GM12873 (cell line): ENCODE measurements at regions not wholly inside any gene's neighbourhood (a gene's known extent, or its start where the extent isn't known, plus 50 kb on each side); places are given as distances from the start of the nearest gene placed in this dataset.

Experiments used
- CTCF ChIP-seq: IDR thresholded peaks from 2 replicates; pipeline ENCODE4 v1.5.1; 2012; ENCODE audit warnings: low read depth, mild to moderate bottlenecking, moderate library complexity, low read length, control low read depth; ENCODE audit not compliant: insufficient read depth; ENCODE audit errors: missing control alignments

- no peak for TF ChIP-seq CTCF
Measured at GRCh38 chr22:48178536-48178935, 1416.1 kb downstream of the TBC1D22A start.

GRCh38 chr22:48177631-48178030, 1415.2 kb downstream of the TBC1D22A start:
- no peak for TF ChIP-seq CTCF

- no peak for TF ChIP-seq CTCF
Measured at GRCh38 chr22:48175721-48176120, 1413.3 kb downstream of the TBC1D22A start.

DNA sequence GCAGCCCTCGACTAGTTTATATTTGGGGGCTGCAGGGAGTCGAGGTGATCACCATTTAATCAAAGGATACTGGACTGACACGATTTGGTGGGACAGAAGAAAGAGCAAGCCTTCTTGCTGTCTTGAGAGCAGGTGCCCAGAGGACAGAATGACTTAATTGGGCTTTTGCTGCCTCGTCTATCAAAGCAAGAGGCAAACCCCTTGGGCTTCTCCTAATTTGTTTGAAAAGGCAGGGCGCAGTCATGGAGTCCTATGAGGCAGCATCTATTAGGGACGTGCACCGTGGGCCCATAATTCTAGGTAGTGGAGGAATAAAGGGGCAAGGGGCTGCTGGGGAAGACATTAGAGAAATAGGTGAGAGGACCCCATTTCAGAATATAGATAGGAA, 1411.3 kb downstream of the TBC1D22A start:
- TF ChIP-seq CTCF, result no peak

DNA sequence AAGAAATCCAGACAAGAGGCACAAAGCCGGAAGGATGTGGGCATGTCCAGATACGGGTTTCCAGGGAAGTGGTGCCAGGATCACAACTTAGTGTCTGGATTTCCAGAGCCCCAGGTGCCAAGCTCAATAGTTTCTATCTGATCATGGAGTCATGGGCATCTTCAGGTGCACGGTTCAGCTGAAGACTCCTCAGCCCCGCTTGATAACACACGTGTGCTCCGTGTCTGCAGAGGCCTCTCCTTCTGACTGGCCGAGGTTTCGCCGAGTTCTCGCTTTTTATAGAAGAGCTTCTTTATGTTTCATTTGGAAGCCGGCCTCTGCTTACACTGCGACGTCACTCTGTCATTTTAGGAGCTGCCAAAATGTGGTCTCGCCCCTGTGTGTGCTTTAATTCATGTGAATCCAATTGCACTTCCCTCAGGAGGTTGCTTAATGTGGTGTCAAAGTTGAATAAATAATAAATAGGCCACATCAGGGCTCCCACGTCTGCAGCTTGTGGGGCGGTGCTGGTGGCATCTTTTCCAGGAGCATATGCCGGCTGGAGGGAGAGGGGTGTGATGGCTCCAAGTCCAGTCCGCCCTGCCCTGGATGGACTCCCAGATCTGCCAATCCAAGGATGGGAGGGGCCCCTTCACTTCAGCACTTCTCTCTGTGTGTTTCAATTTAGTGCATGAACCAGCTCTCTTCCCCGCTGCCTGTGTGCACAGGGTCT, 1410.8 kb downstream of the TBC1D22A start:
- TF ChIP-seq CTCF, result no peak

DNA sequence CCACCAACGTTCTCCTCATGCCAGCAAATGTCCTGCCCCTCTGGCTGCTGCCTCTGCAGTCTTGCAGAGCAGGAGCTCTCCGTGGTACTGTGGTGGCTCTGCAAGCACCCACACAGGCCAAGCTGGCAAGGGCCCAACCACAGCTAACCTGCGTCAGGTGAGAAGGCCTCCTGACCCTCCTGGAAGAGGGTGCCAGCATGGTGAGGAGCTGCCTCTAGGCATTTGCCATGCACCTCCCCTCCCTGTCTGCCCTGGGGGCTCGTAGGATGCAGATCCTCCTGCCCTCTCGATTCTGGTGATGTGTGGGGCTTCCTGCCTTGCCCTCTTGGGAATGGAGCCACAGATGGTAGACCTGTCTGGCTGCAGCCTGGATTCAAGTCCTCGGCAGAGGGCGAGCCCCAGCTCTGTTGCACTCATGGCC, 1408.8 kb downstream of the TBC1D22A start:
- no peak for TF ChIP-seq CTCF

DNA sequence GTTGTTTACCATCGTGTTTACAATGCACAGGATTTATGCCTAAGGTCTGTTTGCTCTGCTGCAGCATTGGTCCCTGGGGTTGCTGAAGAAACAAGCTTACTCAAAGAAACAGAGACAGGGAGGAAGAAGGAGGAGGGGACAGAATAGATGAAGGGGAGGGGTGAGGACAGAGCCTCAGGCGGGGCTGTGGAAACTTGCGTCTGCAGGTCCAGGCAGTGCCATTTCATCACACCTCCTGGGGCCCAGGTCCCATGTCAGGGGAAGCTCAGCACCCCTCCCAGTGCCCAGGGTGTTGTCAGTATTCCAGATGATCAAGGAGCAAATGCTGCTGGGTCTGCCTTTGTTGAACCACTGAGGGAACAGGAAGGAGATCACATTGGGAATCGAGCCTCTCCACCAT, 1406.8 kb downstream of the TBC1D22A start:
- no peak for TF ChIP-seq CTCF
